ENCODE measurements at regions not wholly inside any gene's neighbourhood (a gene's known extent, or its start where the extent isn't known, plus 50 kb on each side); places are given as distances from the start of the nearest gene placed in this dataset.

DNA sequence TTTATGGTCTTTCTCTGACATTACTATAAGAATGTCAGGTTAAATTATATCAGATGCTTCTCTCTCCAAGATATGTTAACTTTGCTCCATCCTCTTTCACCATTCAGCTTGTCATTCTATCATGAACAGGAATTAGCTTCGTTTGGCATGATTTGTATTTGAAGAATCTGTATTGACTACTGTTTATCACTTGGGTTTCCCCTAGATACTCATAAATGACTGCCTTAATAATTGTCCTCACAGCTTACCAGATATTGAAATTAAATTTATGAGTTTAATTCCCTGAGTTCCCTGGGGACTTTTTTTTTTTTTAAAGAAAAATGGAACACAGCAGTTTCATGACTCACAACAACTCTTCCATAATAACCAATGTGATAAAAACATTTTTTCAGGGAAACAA, 76.2 kb upstream of the EOLA2 start:
- TF ChIP-seq, protein P1, sequence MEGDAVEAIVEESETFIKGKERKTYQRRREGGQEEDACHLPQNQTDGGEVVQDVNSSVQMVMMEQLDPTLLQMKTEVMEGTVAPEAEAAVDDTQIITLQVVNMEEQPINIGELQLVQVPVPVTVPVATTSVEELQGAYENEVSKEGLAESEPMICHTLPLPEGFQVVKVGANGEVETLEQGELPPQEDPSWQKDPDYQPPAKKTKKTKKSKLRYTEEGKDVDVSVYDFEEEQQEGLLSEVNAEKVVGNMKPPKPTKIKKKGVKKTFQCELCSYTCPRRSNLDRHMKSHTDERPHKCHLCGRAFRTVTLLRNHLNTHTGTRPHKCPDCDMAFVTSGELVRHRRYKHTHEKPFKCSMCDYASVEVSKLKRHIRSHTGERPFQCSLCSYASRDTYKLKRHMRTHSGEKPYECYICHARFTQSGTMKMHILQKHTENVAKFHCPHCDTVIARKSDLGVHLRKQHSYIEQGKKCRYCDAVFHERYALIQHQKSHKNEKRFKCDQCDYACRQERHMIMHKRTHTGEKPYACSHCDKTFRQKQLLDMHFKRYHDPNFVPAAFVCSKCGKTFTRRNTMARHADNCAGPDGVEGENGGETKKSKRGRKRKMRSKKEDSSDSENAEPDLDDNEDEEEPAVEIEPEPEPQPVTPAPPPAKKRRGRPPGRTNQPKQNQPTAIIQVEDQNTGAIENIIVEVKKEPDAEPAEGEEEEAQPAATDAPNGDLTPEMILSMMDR (IDR thresholded peaks at IDR 0.05; ENCODE audit: insufficient read depth, low read length): no peak
- TF ChIP-seq REST (IDR thresholded peaks at IDR 0.05; ENCODE audit: insufficient replicate concordance, low read depth): no peak
- TF ChIP-seq GABPA (IDR thresholded peaks at IDR 0.05; ENCODE audit: low read depth): no peak
- TF ChIP-seq POLR2AphosphoS5 (IDR thresholded peaks at IDR 0.05; ENCODE audit: low read depth): no peak
- no peak for TF ChIP-seq SPI1 (IDR thresholded peaks at IDR 0.05; ENCODE audit: borderline replicate concordance, low read depth)
